ENCODE measurements at regions not wholly inside any gene's neighbourhood (a gene's known extent, or its start where the extent isn't known, plus 50 kb on each side); places are given as distances from the start of the nearest gene placed in this dataset.

DNA sequence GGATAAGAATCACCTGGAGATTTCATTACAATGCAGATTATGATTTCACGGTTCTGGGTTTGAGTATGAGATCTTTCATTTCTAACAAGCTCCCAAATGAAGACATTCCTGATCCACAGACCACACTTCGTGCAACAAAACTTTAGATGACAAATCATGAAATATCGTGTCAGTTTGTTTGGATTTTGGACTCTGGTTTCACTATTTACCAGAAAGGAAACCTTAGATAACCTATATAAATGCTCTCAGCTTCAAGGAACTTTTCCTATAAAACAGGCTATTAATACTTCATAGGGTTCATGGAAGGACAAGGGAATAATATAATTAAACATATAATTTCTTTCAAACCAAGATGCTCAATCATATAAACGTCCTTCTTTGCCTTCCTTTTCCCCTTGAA, 930.5 kb upstream of the SLC10A2 start:
- ATAC-seq (replicated peaks in 1 of 4) (no peak), DNase-seq (no peak)
- Mint-ChIP-seq H3K4me1 (no peaks in the 10 kb centered on the region), H3K4me3 (no peak overlapping the region), H3K36me3 (no peaks in the 10 kb centered on the region), H3K27me3 (no peaks in the 10 kb centered on the region), H3K9me3 (peaks cover 3 to 15% (median 15%) of the 10 kb centered on the region in 3 donors), H3K27ac (no peak overlapping the region)
- POLR2A ChIA-PET: no interaction called here
- no peaks in the 10 kb centered on the region for H3K27me3 ChIP-seq (replicated peaks in 1 of 2; ENCODE audit: control insufficient read depth in 2 of 2, extremely low read depth in 1 of 2, insufficient read depth in 2 of 2, low read length in 1 of 2)
- H3K36me3 ChIP-seq (ENCODE audit: control insufficient read depth in 2 of 2, extremely low read depth in 1 of 2, insufficient read depth in 1 of 2, low read length in 1 of 2): no peaks in the 10 kb centered on the region
- CTCF ChIA-PET: no interaction called here
- no peak overlapping the region for H3K27ac ChIP-seq (ENCODE audit: low read length)
- no peaks in the 10 kb centered on the region for H3K4me1 ChIP-seq (ENCODE audit: control insufficient read depth in 1 of 2, extremely low read depth in 1 of 2, insufficient read depth in 2 of 2, low read length in 2 of 2)
- WGBS (ENCODE audit: insufficient coverage): 0% methylated on average over 1 of the region's 4 CpGs
- no peaks in the 10 kb centered on the region for H3K9me3 ChIP-seq
- H3K4me3 ChIP-seq (ENCODE audit: control insufficient read depth in 1 of 2, extremely low read depth in 1 of 2, low read length in 1 of 2): no peak overlapping the region

- H3K4me1 Mint-ChIP-seq: no peaks in the 10 kb centered on the region
- no peak for ATAC-seq (replicated peaks in 1 of 4)
- Histone ChIP-seq H3K4me3 (ENCODE audit: control insufficient read depth in 1 of 2, extremely low read depth in 1 of 2, low read length in 1 of 2) (no peak overlapping the region), H3K36me3 (ENCODE audit: control insufficient read depth in 2 of 2, extremely low read depth in 1 of 2, insufficient read depth in 1 of 2, low read length in 1 of 2) (no peaks in the 10 kb centered on the region), H3K27ac (ENCODE audit: low read length) (no peak overlapping the region), H3K9me3 (no peaks in the 10 kb centered on the region), H3K27me3 (replicated peaks in 1 of 2; ENCODE audit: control insufficient read depth in 2 of 2, extremely low read depth in 1 of 2, insufficient read depth in 2 of 2, low read length in 1 of 2) (no peaks in the 10 kb centered on the region), H3K4me1 (ENCODE audit: control insufficient read depth in 1 of 2, extremely low read depth in 1 of 2, insufficient read depth in 2 of 2, low read length in 2 of 2) (no peaks in the 10 kb centered on the region)
- POLR2A ChIA-PET: no interaction called here
- CTCF ChIA-PET: interaction anchor here in 1 of 2 donors (0.7 kb wide), 1 partner anchor 29 kb away, joined by 3 read pairs; no protein-coding TSS in a partner anchor
- no peak for DNase-seq
- WGBS (ENCODE audit: insufficient coverage): no CpG with 5 or more reads among the region's 3 CpGs
- no peaks in the 10 kb centered on the region for H3K36me3 Mint-ChIP-seq
- H3K9me3 Mint-ChIP-seq: peaks cover under 1 to 8% (median 7%) of the 10 kb centered on the region in 3 donors
- H3K27me3 Mint-ChIP-seq: no peaks in the 10 kb centered on the region
- no peak overlapping the region for H3K27ac Mint-ChIP-seq
- no peak overlapping the region for H3K4me3 Mint-ChIP-seq
Measured at GRCh38 chr13:103983948-103984347, 917.7 kb upstream of the SLC10A2 start.

GRCh38 chr13:103976371-103976770, 910.2 kb upstream of the SLC10A2 start:
- Histone ChIP-seq H3K27me3 (replicated peaks in 1 of 2; ENCODE audit: control insufficient read depth in 2 of 2, extremely low read depth in 1 of 2, insufficient read depth in 2 of 2, low read length in 1 of 2) (no peaks in the 10 kb centered on the region), H3K4me1 (ENCODE audit: control insufficient read depth in 1 of 2, extremely low read depth in 1 of 2, insufficient read depth in 2 of 2, low read length in 2 of 2) (no peaks in the 10 kb centered on the region), H3K36me3 (ENCODE audit: control insufficient read depth in 2 of 2, extremely low read depth in 1 of 2, insufficient read depth in 1 of 2, low read length in 1 of 2) (no peaks in the 10 kb centered on the region), H3K27ac (ENCODE audit: low read length) (no peak overlapping the region), H3K4me3 (ENCODE audit: control insufficient read depth in 1 of 2, extremely low read depth in 1 of 2, low read length in 1 of 2) (no peak overlapping the region), H3K9me3 (no peaks in the 10 kb centered on the region)
- POLR2A ChIA-PET: interaction anchor here in 1 of 2 donors (0.6 kb wide), 1 partner anchor 56 kb away, joined by 3 read pairs; no protein-coding TSS in a partner anchor
- ATAC-seq (replicated peaks in 1 of 4): no peak
- Mint-ChIP-seq H3K9me3 (peaks cover 3 to 20% (median 4%) of the 10 kb centered on the region in 3 donors), H3K4me3 (no peak overlapping the region), H3K36me3 (no peaks in the 10 kb centered on the region), H3K4me1 (no peaks in the 10 kb centered on the region), H3K27me3 (no peaks in the 10 kb centered on the region), H3K27ac (no peak overlapping the region)
- CTCF ChIA-PET: no interaction called here
- no peak for DNase-seq
- no CpG with 5 or more reads among the region's 1 CpG for WGBS (ENCODE audit: insufficient coverage)

DNA sequence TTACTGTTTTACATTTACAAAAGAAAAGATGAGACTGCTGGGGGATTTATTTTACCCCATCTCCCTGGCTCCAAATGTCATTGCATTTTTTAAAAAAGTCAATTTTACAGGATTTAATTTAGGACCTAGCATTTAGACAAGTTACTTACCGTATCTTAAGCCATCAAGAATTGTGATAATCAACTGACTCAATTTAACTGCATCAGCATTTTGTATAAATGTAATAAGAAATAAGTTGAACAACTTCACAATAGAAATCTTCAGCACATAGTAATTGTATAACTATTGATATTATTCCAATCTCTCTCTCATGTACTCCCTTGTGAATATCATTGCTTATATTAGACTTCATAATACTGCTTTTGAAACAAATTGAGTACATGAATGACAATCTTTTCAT, 907.5 kb upstream of the SLC10A2 start:
- ATAC-seq (replicated peaks in 1 of 4) (no peak), DNase-seq (no peak)
- ChIA-PET POLR2A (no interaction called here), CTCF (no interaction called here)
- Mint-ChIP-seq H3K27me3 (no peaks in the 10 kb centered on the region), H3K4me1 (no peaks in the 10 kb centered on the region), H3K9me3 (peaks cover 4 to 17% (median 9%) of the 10 kb centered on the region in 3 donors), H3K4me3 (no peak overlapping the region), H3K36me3 (no peaks in the 10 kb centered on the region), H3K27ac (no peak overlapping the region)
- Histone ChIP-seq H3K27ac (ENCODE audit: low read length) (no peak overlapping the region), H3K9me3 (no peaks in the 10 kb centered on the region), H3K4me3 (ENCODE audit: control insufficient read depth in 1 of 2, extremely low read depth in 1 of 2, low read length in 1 of 2) (no peak overlapping the region), H3K4me1 (ENCODE audit: control insufficient read depth in 1 of 2, extremely low read depth in 1 of 2, insufficient read depth in 2 of 2, low read length in 2 of 2) (no peaks in the 10 kb centered on the region), H3K36me3 (ENCODE audit: control insufficient read depth in 2 of 2, extremely low read depth in 1 of 2, insufficient read depth in 1 of 2, low read length in 1 of 2) (no peaks in the 10 kb centered on the region), H3K27me3 (replicated peaks in 1 of 2; ENCODE audit: control insufficient read depth in 2 of 2, extremely low read depth in 1 of 2, insufficient read depth in 2 of 2, low read length in 1 of 2) (no peaks in the 10 kb centered on the region)
- no CpG with 5 or more reads among the region's 1 CpG for WGBS (ENCODE audit: insufficient coverage)

DNA sequence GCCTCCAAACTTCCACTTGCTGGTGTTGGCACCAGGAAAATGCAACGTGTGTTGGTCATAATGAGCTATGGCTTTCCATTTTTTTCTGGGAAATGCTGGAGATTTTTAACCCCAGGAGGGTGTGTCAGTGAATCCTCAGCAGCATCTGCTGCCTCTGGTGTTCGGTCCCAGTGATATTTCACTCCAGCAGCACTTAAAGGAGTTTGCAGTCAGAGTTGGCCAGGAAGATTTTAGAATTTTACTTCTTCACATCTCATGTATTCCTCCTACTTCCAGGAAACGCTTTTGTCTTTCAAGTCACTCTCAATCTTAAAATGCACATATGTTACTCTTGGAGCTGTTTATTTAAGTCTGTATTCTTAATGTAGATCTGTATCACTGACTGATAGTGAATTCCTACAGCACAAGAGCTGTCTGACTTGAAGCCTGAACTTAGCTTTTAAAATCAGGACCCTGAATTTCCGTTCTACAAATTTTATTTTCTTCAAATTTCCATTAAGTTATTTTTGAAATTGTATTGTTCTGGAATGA, 903.4 kb upstream of the SLC10A2 start:
- no peaks in the 10 kb centered on the region for H3K4me1 Mint-ChIP-seq
- ChIA-PET POLR2A (no interaction called here), CTCF (no interaction called here)
- DNase-seq (no peak), ATAC-seq (replicated peaks in 1 of 4) (no peak)
- H3K4me1 ChIP-seq (ENCODE audit: control insufficient read depth in 1 of 2, extremely low read depth in 1 of 2, insufficient read depth in 2 of 2, low read length in 2 of 2): no peaks in the 10 kb centered on the region
- no peak overlapping the region for H3K4me3 Mint-ChIP-seq
- no peaks in the 10 kb centered on the region for H3K36me3 ChIP-seq (ENCODE audit: control insufficient read depth in 2 of 2, extremely low read depth in 1 of 2, insufficient read depth in 1 of 2, low read length in 1 of 2)
- no peak overlapping the region for H3K4me3 ChIP-seq (ENCODE audit: control insufficient read depth in 1 of 2, extremely low read depth in 1 of 2, low read length in 1 of 2)
- WGBS (ENCODE audit: insufficient coverage): 86% methylated on average over 1 of the region's 4 CpGs
- no peaks in the 10 kb centered on the region for H3K36me3 Mint-ChIP-seq
- H3K27me3 Mint-ChIP-seq: no peaks in the 10 kb centered on the region
- no peaks in the 10 kb centered on the region for H3K27me3 ChIP-seq (replicated peaks in 1 of 2; ENCODE audit: control insufficient read depth in 2 of 2, extremely low read depth in 1 of 2, insufficient read depth in 2 of 2, low read length in 1 of 2)
- no peaks in the 10 kb centered on the region for H3K9me3 ChIP-seq
- H3K27ac Mint-ChIP-seq: no peak overlapping the region
- no peak overlapping the region for H3K27ac ChIP-seq (ENCODE audit: low read length)
- peaks cover 3 to 15% (median 6%) of the 10 kb centered on the region in 3 donors for H3K9me3 Mint-ChIP-seq

GRCh38 chr13:103965506-103966243, 899.5 kb upstream of the SLC10A2 start:
- DNase-seq (no peak), ATAC-seq (replicated peaks in 1 of 4) (no peak)
- no peaks in the 10 kb centered on the region for H3K27me3 Mint-ChIP-seq
- Histone ChIP-seq H3K36me3 (ENCODE audit: control insufficient read depth in 2 of 2, extremely low read depth in 1 of 2, insufficient read depth in 1 of 2, low read length in 1 of 2) (no peaks in the 10 kb centered on the region), H3K9me3 (no peaks in the 10 kb centered on the region), H3K27me3 (replicated peaks in 1 of 2; ENCODE audit: control insufficient read depth in 2 of 2, extremely low read depth in 1 of 2, insufficient read depth in 2 of 2, low read length in 1 of 2) (no peaks in the 10 kb centered on the region), H3K4me1 (ENCODE audit: control insufficient read depth in 1 of 2, extremely low read depth in 1 of 2, insufficient read depth in 2 of 2, low read length in 2 of 2) (no peaks in the 10 kb centered on the region), H3K4me3 (ENCODE audit: control insufficient read depth in 1 of 2, extremely low read depth in 1 of 2, low read length in 1 of 2) (no peak overlapping the region), H3K27ac (ENCODE audit: low read length) (no peak overlapping the region)
- WGBS (ENCODE audit: insufficient coverage): 74% methylated on average over 2 of the region's 4 CpGs
- no peaks in the 10 kb centered on the region for H3K4me1 Mint-ChIP-seq
- H3K36me3 Mint-ChIP-seq: no peaks in the 10 kb centered on the region
- ChIA-PET POLR2A (no interaction called here), CTCF (interaction anchor here in 1 of 2 donors (0.6 kb wide), 1 partner anchor 1066 kb away, joined by 3 read pairs; no protein-coding TSS in a partner anchor)
- no peak overlapping the region for H3K4me3 Mint-ChIP-seq
- peaks cover 14 to 16% (median 15%) of the 10 kb centered on the region in 3 donors for H3K9me3 Mint-ChIP-seq
- no peak overlapping the region for H3K27ac Mint-ChIP-seq
